ENCODE measurements at regions not wholly inside any gene's neighbourhood (a gene's known extent, or its start where the extent isn't known, plus 50 kb on each side); places are given as distances from the start of the nearest gene placed in this dataset.

- intact Hi-C loops (cut with micrococcal nuclease) = no loop called here
- ChIA-PET CTCF (interaction anchor here (0.6 kb wide), 1 partner anchor 195 kb away, joined by 3 read pairs; no protein-coding TSS in a partner anchor), POLR2A (no interaction called here)
- Mint-ChIP-seq H3K4me1 (ENCODE audit: insufficient read depth, unreplicated experiment) (no peaks in the 10 kb centered on the region), H3K27ac (ENCODE audit: low read depth, unreplicated experiment) (no peak overlapping the region), H3K36me3 (ENCODE audit: insufficient read depth, unreplicated experiment) (no peaks in the 10 kb centered on the region), H3K27me3 (ENCODE audit: insufficient read depth, unreplicated experiment) (no peaks in the 10 kb centered on the region), H3K4me3 (ENCODE audit: unreplicated experiment) (no peak overlapping the region), H3K9me3 (ENCODE audit: unreplicated experiment) (peaks cover 7% of the 10 kb centered on the region)
- TF ChIP-seq CTCF (IDR thresholded peaks at IDR 0.05; ENCODE audit: unreplicated experiment) = no peak
- no peak for DNase-seq (ENCODE audit: unreplicated experiment)
- no TSS peak for BruUV-seq (replicated peaks)
Observed at GRCh38 chr22:27697888-27698287, 103.7 kb downstream of the MN1 start.
